ENCODE measurements at regions not wholly inside any gene's neighbourhood (a gene's known extent, or its start where the extent isn't known, plus 50 kb on each side); places are given as distances from the start of the nearest gene placed in this dataset.

DNA sequence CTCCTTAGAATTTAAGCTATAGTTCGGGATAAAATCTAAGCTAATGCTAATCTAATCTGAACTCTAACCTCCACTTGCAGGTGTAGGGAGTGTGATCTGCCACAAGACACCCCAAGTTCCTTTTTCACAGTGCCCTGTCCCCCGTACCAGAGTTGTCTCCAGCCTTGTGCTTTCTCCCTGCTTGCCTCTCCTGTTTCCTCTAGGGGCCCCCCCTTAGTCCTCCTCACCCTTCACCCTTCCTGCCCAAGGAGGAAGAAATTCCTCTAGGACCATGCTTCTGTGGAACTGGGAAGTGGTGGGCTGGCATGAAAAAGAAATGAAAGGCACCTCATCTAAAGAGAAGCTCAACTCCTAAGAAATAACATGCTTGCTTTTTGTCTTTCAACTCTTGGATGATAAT lies 50.2 kb upstream of the BCL9 start:
- Histone ChIP-seq H3K27ac (ENCODE audit: low read depth, low read length) (no peak overlapping the region), H3K27me3 (ENCODE audit: insufficient read depth, low read length) (no peaks in the 10 kb centered on the region), H3K9ac (ENCODE audit: low read depth, low read length) (no peak overlapping the region), H3K4me3 (ENCODE audit: low read length) (no peak overlapping the region), H3K9me3 (ENCODE audit: insufficient read depth, low read depth, low read length) (no peaks in the 10 kb centered on the region), H3K36me3 (ENCODE audit: insufficient read depth, low read length) (no peaks in the 10 kb centered on the region), H3K4me1 (ENCODE audit: insufficient read depth, low read length) (no peaks in the 10 kb centered on the region)
- 57% methylated on average over 2 of the region's 2 CpGs for WGBS
